CD4-positive, alpha-beta memory T cell (primary cell): ENCODE measurements at regions not wholly inside any gene's neighbourhood (a gene's known extent, or its start where the extent isn't known, plus 50 kb on each side); places are given as distances from the start of the nearest gene placed in this dataset.
"Not testable (repeated sequence)": the region's sequence is repeated elsewhere in the genome, so short reads cannot be mapped to it uniquely, and the experiment has no call there.

Source experiments
- CTCF ChIA-PET: fragments of 350-600 bp; sonication (Branson Sonifier 250); formaldehyde crosslinking; loops from one replicate; lab custom pipeline; 2021; ENCODE audit warnings: inconsistent platforms; ENCODE audit not compliant: partially characterized antibody; lab: Charles Lee
- POLR2A ChIA-PET: fragments of 350-600 bp; sonication (Branson Sonifier 250); formaldehyde crosslinking; loops from one replicate; lab custom pipeline; 2021; ENCODE audit not compliant: partially characterized antibody; lab: Charles Lee
- DNase-seq, 5 donors: peaks; one replicate each; pipeline versions ENCODE4 v3.0.0 to v3.0.0-alpha.2; 2020 to 2022; ENCODE audit warnings: mixed read lengths in 1 of 5
- H3K27ac ChIP-seq: one replicate; pipeline ENCODE4 v1.7.0; 2013; ENCODE audit warnings: low read depth, low read length
- H3K27me3 ChIP-seq: 2 replicates; pipeline ENCODE4 v1.7.0; 2013; ENCODE audit warnings: mild to moderate bottlenecking, low read length, moderate library complexity; ENCODE audit not compliant: insufficient read depth
- H3K36me3 ChIP-seq: 2 replicates; pipeline ENCODE4 v1.7.0; 2013; ENCODE audit warnings: mild to moderate bottlenecking, low read length, moderate library complexity; ENCODE audit not compliant: insufficient read depth
- H3K4me1 ChIP-seq: 2 replicates; pipeline ENCODE4 v1.7.0; 2013; ENCODE audit warnings: mild to moderate bottlenecking, low read length, moderate library complexity; ENCODE audit not compliant: insufficient read depth
- H3K4me3 ChIP-seq, 2 donors: one replicate each; pipeline ENCODE4 v1.7.0; 2013; ENCODE audit warnings: low read length in 2 of 2, mild to moderate bottlenecking in 1 of 2
- H3K9me3 ChIP-seq, 2 donors: one replicate each; pipeline ENCODE4 v1.7.0; 2013; ENCODE audit warnings: low read length in 2 of 2, control low read depth in 1 of 2; ENCODE audit not compliant: control insufficient read depth in 1 of 2
- H3K27ac Mint-ChIP-seq, 7 donors: one replicate each; pipeline ENCODE4 v1.8.0; 2020 to 2021; ENCODE audit warnings: mixed read lengths in 7 of 7, mild to moderate bottlenecking in 6 of 7, inconsistent platforms in 3 of 7, moderate library complexity in 3 of 7
- H3K27me3 Mint-ChIP-seq, 2 donors: one replicate each; pipeline ENCODE4 v1.8.0; 2020 to 2021; ENCODE audit warnings: mixed read lengths in 2 of 2
- H3K36me3 Mint-ChIP-seq, 2 donors: one replicate each; pipeline ENCODE4 v1.8.0; 2020 to 2021; ENCODE audit warnings: mixed read lengths in 2 of 2, inconsistent platforms in 1 of 2, mild to moderate bottlenecking in 1 of 2
- H3K4me1 Mint-ChIP-seq, 4 donors: one replicate each; pipeline ENCODE4 v1.8.0; 2020 to 2021; ENCODE audit warnings: mixed read lengths in 4 of 4, mild to moderate bottlenecking in 1 of 4
- H3K4me3 Mint-ChIP-seq, 8 donors: one replicate each; pipeline ENCODE4 v1.8.0; 2020 to 2021; ENCODE audit warnings: mixed read lengths in 8 of 8, mild to moderate bottlenecking in 7 of 8, moderate library complexity in 6 of 8, inconsistent platforms in 3 of 8
- H3K9me3 Mint-ChIP-seq, 8 donors: one replicate each; pipeline ENCODE4 v1.8.0; 2020 to 2021; ENCODE audit warnings: mixed read lengths in 8 of 8, mild to moderate bottlenecking in 5 of 8, inconsistent platforms in 3 of 8, moderate library complexity in 1 of 8
- intact Hi-C: fragments of 100-400 bp; cut with micrococcal nuclease; formaldehyde crosslinking; loops from one replicate; pipeline ENCODE4 v1.15.1; 2023

GRCh38 chr4:4052933-4053332 is 173.8 kb downstream of the OTOP1 start:
- H3K36me3 Mint-ChIP-seq, H3K27ac ChIP-seq, DNase-seq, H3K36me3 ChIP-seq, H3K27me3 ChIP-seq, CTCF ChIA-PET, H3K4me3 Mint-ChIP-seq, H3K9me3 ChIP-seq, H3K4me3 ChIP-seq, POLR2A ChIA-PET, H3K9me3 Mint-ChIP-seq, H3K4me1 Mint-ChIP-seq, H3K4me1 ChIP-seq, H3K27ac Mint-ChIP-seq, intact Hi-C loops: not testable (repeated sequence)
- H3K27me3 Mint-ChIP-seq: peaks cover 7 to 12% of the 10 kb centered on the region in 2 donors

- H3K4me1 Mint-ChIP-seq, H3K9me3 ChIP-seq, H3K27ac ChIP-seq, POLR2A ChIA-PET, H3K27ac Mint-ChIP-seq, H3K36me3 Mint-ChIP-seq, H3K36me3 ChIP-seq, H3K27me3 Mint-ChIP-seq, H3K4me3 Mint-ChIP-seq, H3K4me3 ChIP-seq, H3K4me1 ChIP-seq, DNase-seq, CTCF ChIA-PET, H3K27me3 ChIP-seq, intact Hi-C loops: not testable (repeated sequence)
- peaks cover 2 to 12% (median 6%) of the 10 kb centered on the region in 8 donors for H3K9me3 Mint-ChIP-seq
These were observed 169.5 kb downstream of the OTOP1 start for GRCh38 chr4:4057226-4057625.

- H3K4me3 Mint-ChIP-seq, H3K36me3 ChIP-seq, H3K9me3 Mint-ChIP-seq, intact Hi-C loops, H3K36me3 Mint-ChIP-seq, H3K9me3 ChIP-seq, CTCF ChIA-PET, POLR2A ChIA-PET, H3K27ac ChIP-seq, H3K4me1 Mint-ChIP-seq, H3K27ac Mint-ChIP-seq, H3K4me1 ChIP-seq, H3K4me3 ChIP-seq, H3K27me3 ChIP-seq, DNase-seq: not testable (repeated sequence)
- H3K27me3 Mint-ChIP-seq: peaks cover 6 to 22% of the 10 kb centered on the region in 2 donors
These were observed 142.6 kb downstream of the OTOP1 start for GRCh38 chr4:4084171-4084570.

GRCh38 chr4:4089716-4090419 is 136.9 kb downstream of the OTOP1 start:
- H3K27ac Mint-ChIP-seq, DNase-seq, H3K27ac ChIP-seq, H3K9me3 ChIP-seq, H3K4me1 ChIP-seq, H3K9me3 Mint-ChIP-seq, H3K4me3 Mint-ChIP-seq, intact Hi-C loops, H3K27me3 ChIP-seq, CTCF ChIA-PET, H3K36me3 Mint-ChIP-seq, H3K36me3 ChIP-seq, H3K4me3 ChIP-seq, POLR2A ChIA-PET, H3K27me3 Mint-ChIP-seq, H3K4me1 Mint-ChIP-seq: not testable (repeated sequence)

- CTCF ChIA-PET, H3K27ac ChIP-seq, H3K36me3 ChIP-seq, H3K27me3 Mint-ChIP-seq, H3K4me3 Mint-ChIP-seq, H3K4me1 ChIP-seq, H3K4me1 Mint-ChIP-seq, intact Hi-C loops, H3K9me3 Mint-ChIP-seq, H3K9me3 ChIP-seq, H3K27ac Mint-ChIP-seq, DNase-seq, H3K4me3 ChIP-seq, H3K36me3 Mint-ChIP-seq, POLR2A ChIA-PET, H3K27me3 ChIP-seq: not testable (repeated sequence)
These were observed 136.0 kb downstream of the OTOP1 start for GRCh38 chr4:4090720-4091119.

- H3K4me3 ChIP-seq, H3K4me3 Mint-ChIP-seq, H3K36me3 Mint-ChIP-seq, POLR2A ChIA-PET, H3K27me3 Mint-ChIP-seq, H3K36me3 ChIP-seq, H3K4me1 Mint-ChIP-seq, H3K9me3 Mint-ChIP-seq, H3K27ac Mint-ChIP-seq, DNase-seq, CTCF ChIA-PET, H3K27ac ChIP-seq, H3K9me3 ChIP-seq, H3K27me3 ChIP-seq, intact Hi-C loops, H3K4me1 ChIP-seq: not testable (repeated sequence)
These were observed 134.6 kb downstream of the OTOP1 start for GRCh38 chr4:4092159-4092558.

GRCh38 chr4:4099610-4100009 is 127.1 kb downstream of the OTOP1 start:
- H3K4me1 Mint-ChIP-seq, H3K9me3 ChIP-seq, H3K9me3 Mint-ChIP-seq, H3K36me3 ChIP-seq, H3K27ac ChIP-seq, H3K27ac Mint-ChIP-seq, DNase-seq, H3K27me3 ChIP-seq, H3K4me1 ChIP-seq, CTCF ChIA-PET, POLR2A ChIA-PET, H3K4me3 Mint-ChIP-seq, H3K4me3 ChIP-seq, H3K36me3 Mint-ChIP-seq, H3K27me3 Mint-ChIP-seq: not testable (repeated sequence)
- intact Hi-C loops: loop anchor here (10.0 kb wide), 1 partner anchor 115 kb away; no protein-coding TSS in a partner anchor

- H3K27ac ChIP-seq, H3K4me1 Mint-ChIP-seq, H3K36me3 Mint-ChIP-seq, H3K27ac Mint-ChIP-seq, H3K4me3 ChIP-seq, H3K27me3 ChIP-seq, H3K9me3 Mint-ChIP-seq, H3K9me3 ChIP-seq, H3K4me1 ChIP-seq, POLR2A ChIA-PET, H3K36me3 ChIP-seq: not testable (repeated sequence)
- Mint-ChIP-seq H3K27me3 (peaks cover 8 to 26% of the 10 kb centered on the region in 2 donors), H3K4me3 (peak overlapping the region in 7 of 8 donors; percentile 17 to 81 (median 46))
- CTCF ChIA-PET: interaction anchor here (0.6 kb wide), 1 partner anchor 95 kb away, joined by 3 read pairs; no protein-coding TSS in a partner anchor
- peak in 1 of 5 donors; percentile 43 for DNase-seq
- intact Hi-C loops: loop anchor here (10.0 kb wide), 1 partner anchor 122 kb away; no protein-coding TSS in a partner anchor
These were observed 119.8 kb downstream of the OTOP1 start for GRCh38 chr4:4106923-4107322.
